Muscle of leg (tissue), 3 donors: ENCODE measurements at regions not wholly inside any gene's neighbourhood (a gene's known extent, or its start where the extent isn't known, plus 50 kb on each side); places are given as distances from the start of the nearest gene placed in this dataset.

ENCODE experiments used
- DNase-seq: peaks from one replicate; pipeline ENCODE4 v3.0.0; 2013
- H3K27ac ChIP-seq: one replicate; pipeline ENCODE4 v1.5.1; 2013; ENCODE audit warnings: mild to moderate bottlenecking, low read length, control low read depth
- H3K27me3 ChIP-seq: one replicate; pipeline ENCODE4 v1.6.1; 2013; ENCODE audit warnings: low read length; ENCODE audit not compliant: control insufficient read depth, insufficient read depth
- H3K36me3 ChIP-seq: one replicate; pipeline ENCODE4 v1.6.1; 2013; ENCODE audit warnings: low read length; ENCODE audit not compliant: control insufficient read depth, insufficient read depth
- H3K4me1 ChIP-seq: one replicate; pipeline ENCODE4 v1.6.1; 2013; ENCODE audit warnings: low read length; ENCODE audit not compliant: control insufficient read depth, insufficient read depth
- H3K4me3 ChIP-seq: one replicate; pipeline ENCODE4 v1.5.1; 2013; ENCODE audit warnings: low read length, control low read depth
- H3K9me3 ChIP-seq: replicated peaks from 2 replicates; pipeline ENCODE4 v1.6.1; 2013; ENCODE audit warnings: low read depth, low read length; ENCODE audit not compliant: control insufficient read depth
- WGBS: methylation state at CpG from one replicate; pipeline ENCODE4 v1.1.5; 2013; ENCODE audit warnings: missing lambda C conversion rate; ENCODE audit not compliant: insufficient coverage; 5-methylcytosine and 5-hydroxymethylcytosine counted together

- H3K4me3 ChIP-seq, result no peak overlapping the region
- WGBS, result 73% methylated on average over 5 of the region's 5 CpGs
- H3K4me1 ChIP-seq, result peaks cover 17% of the 10 kb centered on the region
- no peak for DNase-seq
- H3K27me3 ChIP-seq, result no peaks in the 10 kb centered on the region
- H3K9me3 ChIP-seq, result no peaks in the 10 kb centered on the region
- no peaks in the 10 kb centered on the region for H3K36me3 ChIP-seq
- H3K27ac ChIP-seq, result no peak overlapping the region
Observed at GRCh38 chr5:138665261-138665660, 88.0 kb upstream of the CTNNA1 start.

DNA sequence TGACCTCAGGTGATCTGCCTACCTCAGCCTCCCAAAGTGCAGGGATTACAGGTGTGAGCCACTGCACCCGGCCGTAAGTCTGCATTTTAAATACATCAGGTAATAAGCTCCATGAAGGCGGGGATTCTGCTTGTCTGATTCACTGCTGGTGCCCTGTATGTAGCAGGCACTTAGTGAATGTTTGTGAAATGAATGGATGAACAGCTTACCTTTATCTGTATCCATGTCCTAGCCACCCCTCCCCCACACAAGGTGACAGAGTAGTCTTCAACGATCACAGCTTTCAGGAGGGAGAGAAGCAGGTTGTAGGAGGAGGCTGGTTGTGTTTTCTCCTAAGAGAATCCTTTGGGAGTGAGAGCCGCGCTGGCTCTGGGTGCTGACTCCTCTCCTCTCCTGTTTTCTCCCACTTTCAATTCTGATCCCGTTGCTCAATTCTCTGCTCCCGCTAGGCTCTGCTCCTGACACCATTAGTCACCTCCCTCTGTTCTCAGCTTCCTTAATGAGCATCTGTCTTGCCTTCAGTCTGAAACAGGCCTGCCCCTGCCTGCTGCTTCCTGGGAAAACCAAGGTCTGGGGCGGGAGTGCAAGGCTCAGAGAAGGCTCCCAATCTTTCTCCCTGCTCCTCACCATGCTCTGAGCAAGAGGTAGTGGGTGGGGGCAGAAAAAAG, 88.8 kb upstream of the CTNNA1 start:
- H3K9me3 ChIP-seq, result no peaks in the 10 kb centered on the region
- peaks cover 17% of the 10 kb centered on the region for H3K4me1 ChIP-seq
- no peak for DNase-seq
- no peaks in the 10 kb centered on the region for H3K36me3 ChIP-seq
- H3K27me3 ChIP-seq, result no peaks in the 10 kb centered on the region
- WGBS, result 42% methylated on average over 5 of the region's 9 CpGs
- H3K27ac ChIP-seq, result no peak overlapping the region
- H3K4me3 ChIP-seq, result no peak overlapping the region

- no peak overlapping the region for H3K4me3 ChIP-seq
Observed at GRCh38 chr5:138663561-138663960, 88.4 kb upstream of the HSPA9 start.

DNA sequence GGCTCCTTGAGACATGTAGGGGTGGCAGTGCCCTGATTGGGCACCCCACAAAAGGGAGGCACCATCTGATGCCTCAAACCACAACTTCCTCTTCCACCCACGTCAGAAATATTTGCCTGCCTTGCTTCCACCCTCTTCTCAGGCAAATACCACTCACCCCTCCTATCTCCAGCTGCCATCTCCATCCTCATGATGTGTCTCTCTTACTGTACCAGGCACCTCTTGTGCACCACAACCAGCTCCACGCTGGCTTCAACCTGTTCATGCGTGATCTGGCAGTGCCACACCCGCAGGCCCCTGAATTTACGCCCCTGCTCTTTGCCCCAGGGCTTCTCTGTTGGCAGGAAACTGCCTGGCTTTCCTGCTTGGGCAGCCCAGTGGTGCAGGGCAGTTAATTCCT, 87.8 kb upstream of the HSPA9 start:
- peaks cover 3% of the 10 kb centered on the region for H3K27me3 ChIP-seq
- peaks cover 17% of the 10 kb centered on the region for H3K4me1 ChIP-seq

More at GRCh38 chr5:138663561-138663960, 88.4 kb upstream of the HSPA9 start:
- peaks cover 17% of the 10 kb centered on the region for H3K4me1 ChIP-seq
- H3K27me3 ChIP-seq, result peaks cover 3% of the 10 kb centered on the region
- no peak for DNase-seq
- H3K27ac ChIP-seq, result no peak overlapping the region
- WGBS, result 47% methylated on average over 4 of the region's 4 CpGs
- no peaks in the 10 kb centered on the region for H3K9me3 ChIP-seq
- no peaks in the 10 kb centered on the region for H3K36me3 ChIP-seq

DNA sequence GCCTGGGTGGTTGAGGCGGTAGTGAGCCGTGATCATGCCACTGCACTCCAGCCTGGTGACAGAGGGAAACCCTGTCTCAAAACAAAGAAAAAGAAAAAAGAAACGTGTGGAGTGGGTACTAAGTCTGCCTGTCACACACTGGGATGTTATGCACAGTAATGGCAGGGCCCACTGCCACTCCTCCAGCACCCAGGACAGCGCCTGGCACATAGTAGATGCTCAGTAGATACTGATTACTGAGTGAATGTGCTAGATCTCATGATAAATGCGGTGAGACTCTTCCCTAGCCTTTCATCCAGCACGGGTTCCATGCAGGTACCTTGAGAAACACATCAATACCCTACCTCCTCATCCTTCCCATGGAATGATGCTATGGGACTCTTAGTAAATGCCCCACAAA, 87.4 kb upstream of the HSPA9 start:
- no peak overlapping the region for H3K4me3 ChIP-seq
- H3K36me3 ChIP-seq, result no peaks in the 10 kb centered on the region
- peaks cover 17% of the 10 kb centered on the region for H3K4me1 ChIP-seq
- DNase-seq, result no peak
- H3K27me3 ChIP-seq, result peaks cover 3% of the 10 kb centered on the region
- H3K27ac ChIP-seq, result no peak overlapping the region
- 87% methylated on average over 2 of the region's 6 CpGs for WGBS
- no peaks in the 10 kb centered on the region for H3K9me3 ChIP-seq

More for the DNA sequence above, 87.8 kb upstream of the HSPA9 start:
- Histone ChIP-seq H3K4me3 (no peak overlapping the region), H3K9me3 (no peaks in the 10 kb centered on the region), H3K36me3 (no peaks in the 10 kb centered on the region), H3K27ac (no peak overlapping the region)
- DNase-seq, result no peak
- WGBS, result 67% methylated on average over 5 of the region's 5 CpGs

- no peak for DNase-seq
- 21% methylated on average over 2 of the region's 5 CpGs for WGBS
- no peak overlapping the region for H3K4me3 ChIP-seq
- no peaks in the 10 kb centered on the region for H3K36me3 ChIP-seq
- no peaks in the 10 kb centered on the region for H3K9me3 ChIP-seq
- no peak overlapping the region for H3K27ac ChIP-seq
- peaks cover 21% of the 10 kb centered on the region for H3K4me1 ChIP-seq
- peaks cover 3% of the 10 kb centered on the region for H3K27me3 ChIP-seq
Observed at GRCh38 chr5:138661991-138662434, 86.8 kb upstream of the HSPA9 start.

DNA sequence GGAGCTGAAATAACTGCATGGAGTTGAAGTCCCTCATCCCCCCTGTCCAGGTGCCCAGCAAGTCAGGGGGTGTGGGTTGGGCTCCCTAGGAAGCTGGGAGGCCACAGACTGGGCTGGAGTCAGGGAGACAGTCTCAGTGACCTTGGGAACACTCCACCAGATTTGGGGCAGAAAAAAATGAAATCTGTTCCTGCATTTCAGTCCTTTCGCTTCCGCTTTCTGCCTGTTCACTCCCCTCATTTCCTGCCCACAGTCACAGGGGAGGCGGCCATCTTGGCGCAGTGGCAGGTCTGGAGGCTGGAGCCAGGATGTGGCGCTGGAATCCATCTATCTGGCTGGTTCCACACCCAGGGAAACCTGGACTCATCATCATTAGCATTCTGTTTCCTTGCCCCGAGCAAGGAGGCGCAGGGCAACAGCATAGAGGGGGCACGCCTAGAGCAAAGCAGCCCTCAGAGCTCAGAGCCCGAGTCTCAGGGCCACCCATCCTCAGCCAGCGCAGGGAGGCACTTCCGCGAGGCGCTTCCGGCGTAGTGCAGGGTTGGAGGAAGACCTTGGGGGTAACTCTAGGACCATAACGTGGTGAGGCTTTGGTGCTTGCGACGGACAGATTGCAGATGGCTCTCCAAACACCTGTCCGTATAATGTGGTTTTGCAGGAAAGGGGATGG, 86.2 kb upstream of the HSPA9 start:
- Histone ChIP-seq H3K4me1 (peaks cover 23% of the 10 kb centered on the region), H3K27me3 (peaks cover 3% of the 10 kb centered on the region)
- WGBS, result 73% methylated on average over 14 of the region's 19 CpGs

GRCh38 chr5:138660051-138660572, 84.9 kb upstream of the HSPA9 start:
- H3K27ac ChIP-seq, result no peak overlapping the region
- H3K27me3 ChIP-seq, result peaks cover 3% of the 10 kb centered on the region
- no peak overlapping the region for H3K4me3 ChIP-seq
- no peaks in the 10 kb centered on the region for H3K9me3 ChIP-seq
- WGBS, result 58% methylated on average over 4 of the region's 4 CpGs
- no peaks in the 10 kb centered on the region for H3K36me3 ChIP-seq
- peaks cover 15% of the 10 kb centered on the region for H3K4me1 ChIP-seq
- no peak for DNase-seq

More for the DNA sequence above, 86.2 kb upstream of the HSPA9 start:
- no peak overlapping the region for H3K27ac ChIP-seq
- H3K36me3 ChIP-seq, result no peaks in the 10 kb centered on the region
- no peak for DNase-seq
- H3K9me3 ChIP-seq, result no peaks in the 10 kb centered on the region
- no peak overlapping the region for H3K4me3 ChIP-seq

DNA sequence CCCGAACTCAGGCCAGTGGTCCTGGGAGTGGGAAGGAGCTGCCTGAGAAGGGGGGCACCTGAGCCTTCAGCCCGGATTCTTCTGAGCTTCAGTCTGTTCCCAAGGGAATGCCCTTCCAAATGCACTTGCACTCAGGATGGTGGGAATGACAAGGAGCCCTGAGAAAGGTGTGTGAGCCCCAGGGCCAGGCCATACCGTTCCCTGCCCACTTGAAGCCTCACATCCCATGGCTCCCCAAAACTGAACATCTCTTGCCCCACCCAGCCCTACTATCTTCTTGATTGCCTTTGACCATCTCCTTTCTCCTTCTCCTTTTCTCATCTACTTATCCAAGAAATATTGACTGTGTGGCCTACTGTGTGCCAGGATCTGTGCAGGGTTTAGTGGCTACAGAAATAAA, 84.4 kb upstream of the HSPA9 start:
- Histone ChIP-seq H3K4me1 (peaks cover 14% of the 10 kb centered on the region), H3K9me3 (no peaks in the 10 kb centered on the region), H3K4me3 (no peak overlapping the region), H3K27me3 (peaks cover 4% of the 10 kb centered on the region), H3K27ac (no peak overlapping the region), H3K36me3 (no peaks in the 10 kb centered on the region)
- WGBS, result 62% methylated on average over 2 of the region's 3 CpGs
- no peak for DNase-seq

- 83% methylated on average over 1 of the region's 3 CpGs for WGBS
- H3K27me3 ChIP-seq, result peaks cover 5% of the 10 kb centered on the region
- H3K27ac ChIP-seq, result no peak overlapping the region
- H3K4me1 ChIP-seq, result peaks cover 14% of the 10 kb centered on the region
- H3K36me3 ChIP-seq, result no peaks in the 10 kb centered on the region
- no peak overlapping the region for H3K4me3 ChIP-seq
- DNase-seq, result no peak
- H3K9me3 ChIP-seq, result no peaks in the 10 kb centered on the region
Observed at GRCh38 chr5:138659121-138659520, 83.9 kb upstream of the HSPA9 start.
